HG03342 (cell line): ENCODE measurements at regions not wholly inside any gene's neighbourhood (a gene's known extent, or its start where the extent isn't known, plus 50 kb on each side); places are given as distances from the start of the nearest gene placed in this dataset.

Experiments
- ATAC-seq: cut with Tn5 transposase; IDR thresholded peaks from one replicate; pipeline ENCODE4 v1.9.1; 2021; ENCODE audit warnings: mild to moderate bottlenecking, moderate library complexity; ENCODE audit not compliant: unreplicated experiment

DNA sequence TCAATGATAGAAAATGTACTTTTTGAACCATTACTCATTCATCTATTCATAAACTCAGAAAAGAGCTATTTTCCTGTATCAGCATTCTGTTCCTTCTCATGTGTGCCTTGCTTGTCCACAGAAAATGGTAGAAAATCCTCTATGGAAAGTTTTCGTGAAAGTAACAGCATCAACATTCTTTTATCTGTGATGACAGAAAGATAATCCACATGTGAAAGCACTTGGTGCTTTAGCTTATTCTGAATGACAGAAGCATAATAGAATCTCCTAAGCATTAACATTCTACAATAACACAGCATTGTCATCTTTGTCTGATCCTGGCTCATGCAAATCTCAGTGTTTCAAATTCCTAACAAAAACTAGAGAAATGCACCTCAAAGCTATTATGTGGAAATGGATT lies 431.9 kb downstream of the ADAMTS20 start:
- ATAC-seq, result no peak

DNA sequence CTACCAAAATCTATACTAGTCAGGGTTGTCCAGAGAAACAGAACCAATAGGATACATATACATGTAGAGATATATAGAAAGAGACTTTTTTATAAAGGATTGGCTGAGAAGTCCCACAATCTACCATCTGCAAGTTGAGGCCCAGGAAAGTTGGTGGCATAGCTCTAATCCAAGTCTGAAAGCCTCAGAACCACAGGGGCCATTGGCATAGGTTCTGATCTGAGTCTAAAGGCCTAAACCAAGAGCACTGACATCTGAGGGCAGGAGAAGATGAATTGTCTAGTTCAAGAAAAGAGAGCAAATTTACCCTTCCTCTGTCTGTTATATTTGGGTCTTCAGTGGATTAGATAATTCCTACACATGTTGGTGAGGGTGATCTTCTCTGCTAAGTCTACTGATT lies 433.1 kb downstream of the ADAMTS20 start:
- ATAC-seq, result no peak

DNA sequence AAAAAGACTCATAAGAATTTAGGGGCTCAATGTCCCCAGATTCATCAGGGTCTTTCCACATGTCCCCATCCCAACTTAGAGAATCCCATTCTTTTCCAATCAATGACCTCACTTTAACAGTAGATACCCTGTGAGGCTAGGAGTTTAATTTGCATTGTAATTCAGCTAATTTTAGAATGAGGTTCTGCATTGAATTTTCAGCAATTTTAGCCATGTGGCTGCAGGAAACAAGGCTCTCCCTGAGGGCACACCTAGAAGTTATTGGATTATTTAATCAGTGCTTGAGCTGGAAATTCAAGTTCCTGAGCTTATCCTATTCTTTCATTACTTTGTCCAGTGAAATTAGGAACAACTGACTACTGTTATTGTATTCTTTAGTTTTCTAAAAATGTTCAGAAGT lies 433.8 kb downstream of the ADAMTS20 start:
- ATAC-seq, result no peak

DNA sequence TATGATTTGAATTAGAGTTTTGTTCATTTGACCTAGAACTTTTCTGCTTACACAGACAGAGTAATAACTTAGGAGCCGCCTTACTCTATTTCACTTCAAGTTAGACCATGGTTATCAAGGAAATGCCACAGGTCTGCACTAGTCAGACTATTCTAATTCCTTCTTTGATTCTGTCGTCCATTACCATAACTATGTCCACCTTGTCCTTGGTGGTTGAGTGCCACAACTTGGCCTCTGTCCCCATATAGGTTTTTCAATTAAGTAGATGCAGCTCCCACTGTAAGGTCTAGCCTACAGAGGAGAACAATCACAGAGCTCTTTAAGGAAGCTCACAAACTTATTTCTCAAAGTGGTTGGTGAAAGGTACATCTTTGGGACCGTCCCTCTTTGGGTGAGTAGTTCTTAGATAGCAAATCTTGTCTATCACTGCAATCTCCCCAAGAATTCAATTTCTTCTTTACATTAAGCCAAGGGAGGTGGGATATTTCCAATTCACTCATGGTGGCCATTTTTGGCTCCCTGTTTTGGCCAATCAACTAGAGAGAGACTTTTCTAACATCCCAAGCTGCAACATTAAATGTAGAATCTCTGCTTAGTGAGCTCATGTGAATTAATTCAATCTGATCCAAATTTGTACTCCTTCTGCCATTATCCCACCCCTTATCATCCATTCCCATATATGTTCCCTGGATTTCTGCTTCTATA lies 434.6 kb downstream of the ADAMTS20 start:
- ATAC-seq, result no peak

DNA sequence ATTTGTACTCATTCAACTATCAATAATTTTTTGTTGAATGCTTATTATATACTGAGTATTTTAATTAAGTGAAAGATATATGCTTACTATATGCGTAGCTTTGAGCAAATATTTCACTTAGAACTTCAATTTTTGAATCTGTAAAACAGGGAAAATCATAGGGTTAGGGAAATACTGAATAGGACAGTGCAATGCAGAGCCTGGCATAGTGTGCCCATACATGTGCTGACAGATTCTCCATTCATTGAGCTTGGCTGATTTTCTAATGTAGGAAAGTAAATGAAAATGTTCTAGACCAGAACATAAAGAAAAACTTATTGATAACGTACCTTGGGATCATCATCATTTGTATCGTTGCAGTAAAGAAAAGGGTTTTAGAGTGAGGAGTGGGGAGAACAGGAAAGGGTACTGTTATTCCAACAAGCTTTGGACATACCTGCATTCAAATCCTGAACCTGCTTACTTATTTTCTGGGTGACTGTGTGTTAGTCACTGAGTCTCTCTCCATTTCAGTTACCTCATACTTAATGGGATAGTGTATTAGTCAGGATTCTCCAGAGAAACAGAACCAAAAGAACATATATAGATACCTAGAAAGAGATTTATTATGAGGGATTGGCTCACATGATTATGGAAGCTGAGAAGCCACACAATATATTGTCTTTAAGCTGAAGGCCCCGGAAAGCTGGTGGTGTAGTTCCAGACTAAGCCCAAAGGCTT lies 436.4 kb downstream of the ADAMTS20 start:
- no peak for ATAC-seq

DNA sequence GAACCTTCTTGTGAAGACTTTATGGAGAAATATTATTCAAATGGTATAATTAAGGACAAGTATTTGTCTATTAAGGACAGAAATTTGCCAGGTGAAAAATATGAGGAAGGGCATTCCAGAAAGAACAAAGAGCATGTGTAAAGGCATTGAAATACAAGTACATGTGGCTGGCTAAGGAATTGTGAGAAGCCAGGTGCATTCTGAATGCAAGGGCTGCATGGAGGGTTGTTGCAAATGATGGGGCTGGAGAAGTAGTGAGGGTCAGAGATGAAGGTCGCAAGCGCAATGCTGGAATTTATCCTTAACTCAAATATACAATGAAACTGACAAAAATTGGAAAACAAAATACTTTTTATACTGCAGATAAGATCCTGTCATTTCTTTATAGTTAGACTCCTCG lies 437.7 kb downstream of the ADAMTS20 start:
- ATAC-seq, result no peak

DNA sequence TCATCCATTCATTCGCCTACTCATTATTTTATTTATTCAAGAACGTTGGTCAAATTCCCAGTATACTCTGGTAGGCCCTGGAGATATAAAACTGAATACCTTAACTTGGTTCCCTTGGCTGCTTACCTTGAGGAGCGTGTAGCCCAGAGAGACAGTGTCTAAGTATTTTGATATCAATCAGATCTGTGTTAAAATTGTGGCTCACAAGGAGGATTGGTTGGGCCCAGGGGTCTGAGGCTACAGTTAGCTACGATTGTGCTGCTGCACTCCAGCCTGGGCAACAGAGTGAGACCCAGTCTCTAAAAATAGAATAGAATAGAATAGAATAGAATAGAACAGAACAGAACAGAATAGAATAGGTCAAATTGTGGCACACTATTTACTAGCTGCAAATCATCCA lies 438.4 kb downstream of the ADAMTS20 start:
- no peak for ATAC-seq

DNA sequence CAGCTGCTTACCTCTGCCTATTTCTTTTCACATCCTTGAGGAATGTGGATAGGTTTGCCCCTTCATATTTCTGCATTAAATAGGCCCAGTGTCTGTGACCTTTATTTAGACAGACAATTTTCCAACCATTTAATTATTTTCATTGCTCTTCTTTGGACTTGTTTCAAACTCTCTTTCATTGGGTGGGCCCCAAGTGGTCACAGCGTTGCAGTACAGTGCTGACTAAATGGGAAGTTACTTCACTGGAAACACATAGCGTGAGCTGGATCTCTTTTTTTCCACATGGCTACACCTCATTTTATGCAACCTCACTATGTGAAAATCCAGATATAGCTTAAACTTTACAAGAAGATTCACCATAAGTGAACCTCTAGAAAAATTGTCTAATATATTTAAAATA lies 438.9 kb downstream of the ADAMTS20 start:
- ATAC-seq, result no peak

DNA sequence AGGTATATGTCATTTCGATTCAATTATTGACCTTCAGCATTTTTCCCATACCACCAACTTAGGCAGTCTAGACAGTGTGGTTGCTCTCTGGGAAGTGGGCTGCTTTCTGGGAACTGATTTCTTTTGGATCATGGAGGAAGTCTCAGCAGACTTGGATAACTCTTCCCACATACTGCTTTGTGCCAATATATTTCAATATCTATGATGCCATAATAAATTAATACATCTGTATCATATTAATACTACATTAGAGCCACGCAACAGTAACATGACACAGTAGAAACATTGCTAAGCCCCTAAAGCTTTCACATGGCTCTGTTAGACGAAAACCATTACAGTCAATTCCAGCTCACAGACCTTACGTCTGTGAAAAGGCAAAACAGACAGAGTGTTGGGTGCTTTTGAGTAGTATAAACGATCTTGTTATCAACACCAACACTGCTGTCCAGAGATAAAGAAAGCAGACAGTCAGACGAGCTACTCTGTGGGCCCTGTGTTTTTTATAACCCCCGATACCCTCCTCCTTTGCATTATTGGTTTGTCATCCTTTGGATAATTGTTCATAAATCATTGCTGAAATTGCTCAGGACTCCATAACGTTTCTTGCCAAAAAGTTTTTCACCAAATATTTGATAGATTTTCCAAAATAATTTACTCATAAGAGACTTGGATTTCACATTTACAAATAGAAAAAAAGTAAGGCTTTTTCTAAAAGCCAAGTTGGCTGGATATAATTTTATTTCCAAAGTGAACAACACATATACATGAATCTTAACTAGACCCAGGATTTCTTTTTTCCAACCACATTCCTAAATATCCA lies 439.7 kb downstream of the ADAMTS20 start:
- no peak for ATAC-seq

DNA sequence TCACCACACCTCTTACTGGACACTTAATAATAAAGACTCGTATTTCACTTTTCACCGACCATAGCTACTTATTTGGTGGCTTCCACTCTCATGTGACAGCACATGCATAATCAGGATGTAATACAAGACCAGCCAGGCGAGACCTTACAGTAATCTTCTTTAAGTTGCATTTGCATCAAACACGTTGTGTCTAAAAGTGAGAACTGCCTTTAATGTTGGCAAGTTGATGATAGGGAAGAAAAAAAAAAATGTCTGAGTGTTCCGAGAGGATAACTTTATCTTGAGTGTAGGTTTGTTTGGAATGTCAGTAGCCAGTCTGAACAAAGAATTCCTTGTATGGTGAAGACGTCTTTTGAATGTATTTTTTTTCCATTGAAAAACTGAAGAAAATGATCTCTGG lies 440.4 kb downstream of the ADAMTS20 start:
- ATAC-seq, result no peak

DNA sequence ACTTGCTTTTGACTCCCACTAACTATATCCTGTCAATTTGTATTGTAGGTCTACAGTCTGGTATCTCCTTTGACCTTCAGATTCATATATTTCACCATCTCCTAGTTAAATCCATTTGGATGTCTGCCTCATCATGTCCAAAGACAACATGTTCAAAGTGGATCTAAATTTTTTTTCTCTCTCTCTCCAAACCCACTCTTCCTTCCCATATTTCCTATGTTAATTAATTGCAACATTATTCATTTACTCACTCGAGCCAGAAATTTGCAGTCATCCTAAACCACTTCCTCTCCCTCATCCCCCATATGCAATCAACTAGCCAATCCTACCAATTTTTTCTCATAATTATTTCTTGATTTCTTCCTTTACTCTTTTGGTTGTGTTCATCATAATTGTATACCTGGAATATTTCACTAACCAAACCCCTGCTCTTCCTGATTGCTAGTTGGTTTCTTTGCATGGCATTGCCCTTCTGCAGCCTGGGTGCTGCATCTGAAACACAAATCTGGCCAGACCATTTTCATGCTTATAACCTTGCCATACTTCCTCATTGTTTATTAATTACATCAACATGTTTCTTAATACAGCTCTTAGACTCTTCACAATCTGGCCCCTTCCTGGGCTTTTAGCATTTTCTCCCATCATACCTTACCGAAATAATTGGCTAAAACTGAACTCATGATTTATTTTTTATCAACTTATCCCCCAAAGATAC lies 442.2 kb downstream of the ADAMTS20 start:
- no peak for ATAC-seq

DNA sequence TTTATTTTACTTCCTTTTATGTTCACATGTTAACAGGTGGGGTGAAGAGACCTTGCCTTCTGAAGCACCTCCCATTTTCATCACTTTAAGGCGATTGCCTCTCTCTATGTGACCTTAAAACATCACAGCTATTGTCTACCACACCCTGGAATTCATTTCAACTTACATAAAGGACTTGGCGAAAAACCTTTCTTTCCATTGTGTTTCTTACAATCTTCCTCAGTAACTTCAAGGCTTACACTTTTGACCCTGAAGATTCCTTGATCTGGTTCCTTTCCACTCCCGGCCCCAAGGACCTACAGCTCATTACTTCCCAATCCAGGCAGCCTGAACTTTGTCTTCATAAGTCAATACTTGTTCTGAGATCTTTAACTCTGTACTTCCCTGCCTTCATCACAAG lies 443.3 kb downstream of the ADAMTS20 start:
- ATAC-seq, result no peak

DNA sequence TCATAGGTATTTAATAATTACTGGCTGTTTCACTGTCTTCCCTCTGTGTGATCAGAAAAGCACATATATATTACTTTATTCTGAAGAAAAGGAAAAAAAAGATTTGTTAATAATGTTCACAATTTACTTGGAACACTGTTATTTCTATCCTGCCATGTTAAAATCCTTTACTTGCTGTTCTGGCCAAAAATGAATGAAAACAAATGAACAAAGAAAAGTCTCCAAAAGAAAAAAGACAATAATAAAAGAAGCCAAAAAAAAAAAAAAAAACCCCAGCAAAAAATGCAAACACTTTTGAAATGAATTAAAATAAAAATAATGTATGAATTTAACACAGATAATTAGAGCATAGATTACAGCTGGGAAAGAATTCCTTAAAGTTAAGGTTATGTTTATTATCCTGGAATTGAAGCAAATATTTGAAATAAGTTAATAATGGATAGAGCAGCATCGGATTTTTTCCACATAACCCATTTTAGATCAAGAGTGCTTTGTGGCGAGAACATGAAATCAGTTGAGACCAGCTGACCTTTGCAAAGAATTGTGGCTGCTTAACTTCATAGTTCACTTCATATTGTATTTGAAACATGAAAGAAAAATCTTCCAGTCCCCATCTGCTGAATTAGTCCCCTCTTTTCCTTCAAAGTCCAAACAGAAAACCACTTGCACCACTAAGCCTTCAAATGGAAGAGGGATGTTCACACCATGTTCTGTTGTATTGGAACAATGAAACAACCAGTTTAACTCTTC lies 444.8 kb downstream of the ADAMTS20 start:
- ATAC-seq, result no peak

DNA sequence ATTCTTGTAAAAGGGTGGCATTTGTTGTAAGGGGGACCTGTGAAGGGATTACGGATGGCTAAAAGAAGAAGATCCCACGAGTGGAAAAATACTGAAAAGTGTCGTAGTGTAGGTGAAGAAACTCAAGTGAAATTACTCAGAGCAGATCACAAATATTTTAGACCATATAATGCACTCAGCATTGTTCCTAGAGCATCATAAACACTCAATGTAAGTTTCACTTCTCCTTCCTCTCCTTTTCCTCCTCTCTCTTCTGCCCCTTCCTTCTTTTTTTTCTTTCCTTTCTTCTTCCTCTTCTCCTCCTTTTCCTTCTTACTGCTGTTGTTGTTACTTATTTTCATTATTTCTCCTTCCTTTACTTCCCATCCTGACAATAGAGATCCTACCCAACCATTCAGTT lies 445.6 kb downstream of the ADAMTS20 start:
- ATAC-seq, result no peak

DNA sequence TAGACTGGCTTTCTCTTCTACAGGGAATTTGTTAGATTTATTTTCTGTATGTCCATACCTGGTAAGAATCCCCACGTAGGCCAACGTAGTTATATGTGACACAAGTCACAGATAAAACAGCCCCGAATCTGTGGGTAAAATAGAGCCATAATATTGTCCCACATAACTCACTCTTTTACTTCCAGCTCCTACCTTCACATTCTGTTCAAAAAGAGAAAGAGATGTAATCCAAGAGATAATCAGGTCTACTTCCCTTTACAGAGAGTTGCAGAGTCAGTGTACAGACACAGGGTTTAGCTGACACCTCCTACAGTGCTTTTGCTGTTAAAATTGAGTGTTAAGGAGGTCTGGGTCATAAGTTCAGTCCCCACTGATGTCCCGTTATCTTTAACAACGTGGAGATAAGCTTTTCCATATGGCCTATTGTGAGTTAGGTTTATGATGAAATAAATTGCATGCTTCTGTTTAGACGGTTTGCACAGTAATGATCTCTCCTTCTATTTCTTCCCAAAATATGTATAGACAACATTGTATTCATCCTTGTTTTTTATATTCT lies 446.5 kb downstream of the ADAMTS20 start:
- no peak for ATAC-seq

DNA sequence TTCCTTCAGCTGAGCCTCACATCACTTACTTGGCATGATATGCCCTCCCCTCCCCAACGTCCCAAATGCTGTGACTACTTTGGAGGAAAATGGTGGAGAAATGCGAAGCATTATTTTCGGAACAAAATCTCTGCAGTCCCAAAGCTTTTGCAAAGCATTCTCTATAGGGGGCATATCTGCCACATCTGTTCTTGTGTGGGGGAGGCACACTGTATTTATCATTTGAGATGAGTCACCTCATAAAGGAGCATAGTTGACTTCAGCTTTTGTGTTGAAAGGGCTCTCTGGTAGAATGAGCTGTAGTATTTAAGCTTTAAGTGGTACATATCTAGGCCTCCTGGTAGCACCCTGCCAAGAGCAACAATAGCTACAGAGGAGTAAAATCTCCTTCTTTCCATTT lies 447.5 kb downstream of the ADAMTS20 start:
- ATAC-seq, result no peak

DNA sequence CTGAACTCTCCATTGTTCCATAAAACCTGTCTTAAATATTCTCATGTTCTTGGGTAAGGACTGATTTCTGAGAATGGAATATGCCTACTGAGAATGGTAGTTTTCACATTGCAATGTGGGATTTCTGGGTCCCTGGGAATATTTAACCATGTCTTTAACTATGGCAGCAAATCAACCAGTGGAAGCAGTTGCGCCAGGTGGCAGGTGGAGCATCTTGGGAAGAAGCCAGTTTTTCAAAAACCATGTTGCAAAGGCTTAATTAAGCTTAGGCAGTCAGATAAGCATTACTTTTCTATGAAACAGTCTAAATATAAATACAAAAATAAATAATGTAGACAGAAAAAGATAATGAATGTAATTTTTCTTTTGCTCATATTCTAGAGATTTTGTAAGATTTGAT lies 448.1 kb downstream of the ADAMTS20 start:
- no peak for ATAC-seq

DNA sequence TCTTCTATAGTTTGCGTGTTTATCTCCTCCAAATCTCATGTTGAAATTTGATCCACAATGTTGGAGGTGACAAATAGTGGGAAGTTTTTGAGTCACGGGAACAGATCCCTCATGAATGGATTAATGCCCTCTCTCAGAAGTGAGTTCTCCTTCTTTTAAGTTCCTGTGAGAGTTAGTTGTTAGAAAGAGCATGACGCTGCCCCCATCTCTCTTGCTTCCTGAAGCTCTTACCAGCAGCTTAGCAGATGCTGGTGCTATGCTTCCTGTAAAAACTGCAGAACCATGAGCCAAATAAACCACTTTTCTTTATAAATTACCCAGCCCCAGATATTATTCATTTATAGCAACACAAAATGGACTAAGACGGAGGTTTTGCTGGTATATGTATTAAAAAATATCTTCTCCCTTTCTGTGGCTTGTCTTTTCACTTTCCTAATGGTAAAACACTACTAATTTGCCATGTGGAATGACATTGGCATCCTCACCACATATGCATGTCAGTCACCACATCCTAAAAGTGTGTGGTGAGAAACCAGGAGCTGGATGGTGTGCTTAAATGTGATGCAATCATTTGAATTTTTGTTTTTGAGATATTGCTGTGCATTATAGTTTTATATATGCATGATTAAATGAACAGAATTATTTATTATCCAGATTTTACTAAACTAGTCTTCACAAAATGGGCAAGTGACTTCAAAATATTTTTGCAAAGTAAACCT lies 449.3 kb downstream of the ADAMTS20 start:
- ATAC-seq, result no peak

DNA sequence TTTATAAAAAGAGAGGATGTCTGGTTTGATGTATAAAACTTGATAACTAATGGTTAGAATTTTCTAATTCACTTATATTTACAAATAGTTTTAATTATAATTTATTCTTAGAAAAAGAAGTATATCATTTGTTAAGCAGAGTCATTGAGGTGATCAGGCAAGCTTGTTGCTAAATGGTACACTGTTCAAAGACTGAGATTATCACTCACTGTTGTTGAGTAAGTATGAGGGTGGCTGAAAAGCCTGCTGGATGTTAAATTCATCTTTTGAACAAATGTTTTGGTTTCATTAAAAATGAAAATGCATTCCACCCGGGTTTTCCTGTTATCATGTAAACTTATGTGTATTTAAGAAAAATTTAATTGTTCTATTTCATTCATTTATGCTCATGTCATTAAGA lies 451.8 kb downstream of the ADAMTS20 start:
- ATAC-seq, result no peak
